AG04450 (cell line): ENCODE measurements at regions not wholly inside any gene's neighbourhood (a gene's known extent, or its start where the extent isn't known, plus 50 kb on each side); places are given as distances from the start of the nearest gene placed in this dataset.

Experiments
- CTCF ChIA-PET: fragments of 300-600, 350-600 bp; formaldehyde crosslinking; extraction: SDS; loops from one replicate; lab custom pipeline; 2022; ENCODE audit warnings: antibody characterized with exemption, inconsistent platforms; lab: Charles Lee
- POLR2A ChIA-PET: fragments of 350-600 bp; formaldehyde crosslinking; extraction: SDS; loops from one replicate; lab custom pipeline; 2021; ENCODE audit warnings: antibody characterized with exemption, inconsistent platforms; lab: Yijun Ruan, JAX
- DNase-seq: peaks from one replicate; pipeline ENCODE4 v3.0.0-alpha.2; 2011; ENCODE audit warnings: low read depth, low spot score
- H3K27ac ChIP-seq: one replicate; pipeline ENCODE4 v1.5.1; 2012; ENCODE audit warnings: low read depth, low read length, control low read depth
- H3K27me3 ChIP-seq: one replicate; pipeline ENCODE4 v1.6.0; 2012; ENCODE audit warnings: low read length; ENCODE audit not compliant: control insufficient read depth, insufficient read depth
- H3K4me3 ChIP-seq: 2 replicates; pipeline ENCODE4 v1.5.1; 2011; ENCODE audit warnings: mild to moderate bottlenecking, low read depth, low read length, control low read depth
- H3K9me3 ChIP-seq: 2 replicates; pipeline ENCODE4 v1.5.1; 2012; ENCODE audit warnings: low read length; ENCODE audit not compliant: control insufficient read depth, insufficient read depth
- CTCF ChIP-seq: IDR thresholded peaks from 2 replicates; pipeline ENCODE4 v1.5.1; 2011; ENCODE audit warnings: low read depth, low read length, control low read depth, inconsistent platforms

- TF ChIP-seq CTCF: no peak
- no peaks in the 10 kb centered on the region for H3K27me3 ChIP-seq
- peaks cover 6% of the 10 kb centered on the region for H3K9me3 ChIP-seq
- POLR2A ChIA-PET: no interaction called here
- H3K4me3 ChIP-seq: no peak overlapping the region
- CTCF ChIA-PET: no interaction called here
- no peak for DNase-seq
- no peak overlapping the region for H3K27ac ChIP-seq
Measured at GRCh38 chr5:17880869-17881268, 246.6 kb downstream of the TAF11L14 start.

- no peak for TF ChIP-seq CTCF
- ChIA-PET CTCF (no interaction called here), POLR2A (no interaction called here)
- Histone ChIP-seq H3K27me3 (no peaks in the 10 kb centered on the region), H3K9me3 (peaks cover 6% of the 10 kb centered on the region), H3K27ac (no peak overlapping the region), H3K4me3 (no peak overlapping the region)
- DNase-seq: no peak
Measured at GRCh38 chr5:17882760-17883488, 248.7 kb downstream of the TAF11L14 start.

- H3K4me3 ChIP-seq: no peak overlapping the region
- no peaks in the 10 kb centered on the region for H3K27me3 ChIP-seq
- POLR2A ChIA-PET: no interaction called here
- H3K9me3 ChIP-seq: peaks cover 5% of the 10 kb centered on the region
- no peak for DNase-seq
- CTCF ChIA-PET: no interaction called here
- no peak overlapping the region for H3K27ac ChIP-seq
- TF ChIP-seq CTCF: no peak
Measured at GRCh38 chr5:17888155-17888554, 253.9 kb downstream of the TAF11L14 start.

- no peak for TF ChIP-seq CTCF
- POLR2A ChIA-PET: no interaction called here
- H3K4me3 ChIP-seq: no peak overlapping the region
- no peak for DNase-seq
- H3K27ac ChIP-seq: no peak overlapping the region
- CTCF ChIA-PET: no interaction called here
- no peaks in the 10 kb centered on the region; the same call in 1 of the 2 replicates for H3K9me3 ChIP-seq
- no peaks in the 10 kb centered on the region for H3K27me3 ChIP-seq
Measured at GRCh38 chr5:17890501-17890900, 256.2 kb downstream of the TAF11L14 start.

- Histone ChIP-seq H3K27me3 (no peaks in the 10 kb centered on the region), H3K9me3 (no peaks in the 10 kb centered on the region; the same call in 1 of the 2 replicates), H3K27ac (no peak overlapping the region), H3K4me3 (no peak overlapping the region)
- ChIA-PET CTCF (no interaction called here), POLR2A (no interaction called here)
- TF ChIP-seq CTCF: no peak
- DNase-seq: no peak
Measured at GRCh38 chr5:17891881-17892280, 257.6 kb downstream of the TAF11L14 start.
